H1 (cell line): ENCODE measurements at regions not wholly inside any gene's neighbourhood (a gene's known extent, or its start where the extent isn't known, plus 50 kb on each side); places are given as distances from the start of the nearest gene placed in this dataset.

Source experiments
- CTCF ChIA-PET: fragments of 300-600 bp; sonication (Branson Sonifier 250); formaldehyde crosslinking; loops from one replicate; lab custom pipeline; 2021; ENCODE audit not compliant: partially characterized antibody; lab: Charles Lee
- POLR2A ChIA-PET: fragments of 300-600 bp; sonication (Branson Sonifier 250); formaldehyde crosslinking; loops from one replicate; lab custom pipeline; 2021; ENCODE audit warnings: inconsistent platforms; ENCODE audit not compliant: partially characterized antibody; lab: Charles Lee
- DNase-seq, 2 experiments: peaks; one replicate each; pipeline versions ENCODE4 v3.0.0 to v3.0.0-alpha.2; 2010 to 2022; ENCODE audit warnings: low spot score in 2 of 2, low read depth in 1 of 2, mixed read lengths in 1 of 2
- FAIRE-seq: peaks from 2 replicates; lab custom pipeline; 2011; peaks lifted over from hg19 to GRCh38; lab: Jason Lieb, UNC
- H2AFZ ChIP-seq: 2 replicates; pipeline ENCODE4 v1.8.1; 2012; ENCODE audit warnings: low read length, inconsistent platforms
- H2AK5ac ChIP-seq: 2 replicates; pipeline ENCODE4 v1.6.1; 2013; ENCODE audit warnings: low read depth, low read length
- H2BK120ac ChIP-seq: replicated peaks from 2 replicates; pipeline ENCODE3; 2013; ENCODE audit warnings: low read depth, low read length, inconsistent platforms
- H2BK12ac ChIP-seq: 2 replicates; pipeline ENCODE4 v1.6.1; 2013; ENCODE audit warnings: low read depth, low read length
- H2BK15ac ChIP-seq: 2 replicates; pipeline ENCODE4 v1.6.1; 2013; ENCODE audit warnings: low read length
- H2BK20ac ChIP-seq: 2 replicates; pipeline ENCODE4 v1.6.1; 2013; ENCODE audit warnings: low read length
- H2BK5ac ChIP-seq: 2 replicates; pipeline ENCODE4 v1.6.1; 2013; ENCODE audit warnings: low read depth, low read length
- H3K14ac ChIP-seq: 2 replicates; pipeline ENCODE4 v1.6.1; 2013; ENCODE audit warnings: inconsistent platforms; ENCODE audit not compliant: insufficient read length
- H3K18ac ChIP-seq: 2 replicates; pipeline ENCODE4 v1.6.1; 2013; ENCODE audit warnings: low read length; ENCODE audit errors: extremely low read depth
- H3K23ac ChIP-seq: 2 replicates; pipeline ENCODE4 v1.6.1; 2013; ENCODE audit warnings: inconsistent platforms; ENCODE audit not compliant: insufficient read length
- H3K23me2 ChIP-seq: 2 replicates; pipeline ENCODE4 v1.6.1; 2013; ENCODE audit warnings: low read depth, low read length
- H3K27ac ChIP-seq: 2 replicates; pipeline ENCODE4 v1.6.1; 2011; ENCODE audit warnings: low read depth, low read length, inconsistent platforms
- H3K27me3 ChIP-seq, 4 experiments: replicated peaks in 1 of 4; 1 replicate in 1 of 4; 2 replicates in 3 of 4; pipeline versions ENCODE4 v1.6.1 to v1.8.1; 2011 to 2013; ENCODE audit warnings: low read length in 3 of 4, mild to moderate bottlenecking in 3 of 4, inconsistent platforms in 2 of 4, mixed read lengths in 2 of 4, moderate library complexity in 1 of 4; ENCODE audit not compliant: control insufficient read depth in 3 of 4, insufficient read depth in 3 of 4; ENCODE audit errors: extremely low read depth in 1 of 4
- H3K36me3 ChIP-seq, 4 experiments: 2 replicates each; pipeline versions ENCODE4 v1.6.1 to v1.8.1; 2011 to 2013; ENCODE audit warnings: mild to moderate bottlenecking in 4 of 4, low read length in 3 of 4, moderate library complexity in 2 of 4, control low read depth in 1 of 4, inconsistent platforms in 1 of 4; ENCODE audit not compliant: insufficient read depth in 4 of 4, control insufficient read depth in 2 of 4
- H3K4ac ChIP-seq: replicated peaks from 2 replicates; pipeline ENCODE3; 2013; ENCODE audit warnings: low read length, low read depth, mixed read lengths, inconsistent platforms; ENCODE audit not compliant: insufficient read length
- H3K4me1 ChIP-seq, 4 experiments: replicated peaks in 1 of 4; 1 replicate in 1 of 4; 2 replicates in 3 of 4; pipeline versions ENCODE4 v1.6.1 to v1.8.1; 2011 to 2013; ENCODE audit warnings: low read length in 3 of 4, inconsistent platforms in 2 of 4, mixed read lengths in 1 of 4; ENCODE audit not compliant: insufficient read depth in 4 of 4, control insufficient read depth in 3 of 4
- H3K4me2 ChIP-seq, 2 experiments: 2 replicates each; pipeline versions ENCODE4 v1.6.1 to v1.8.1; 2011 to 2013; ENCODE audit warnings: low read depth in 2 of 2, low read length in 2 of 2, control low read depth in 1 of 2, inconsistent platforms in 1 of 2, mild to moderate bottlenecking in 1 of 2; ENCODE audit not compliant: insufficient read depth in 1 of 2
- H3K4me3 ChIP-seq, 4 experiments: fragments of 200-600, 300-600 bp in 1 of 4; sonication (generic), shearing (Covaris generic), sonication (Bioruptor Twin) in 1 of 4; 2 replicates each; pipeline versions ENCODE4 v1.5.1 to v1.8.1; 2011 to 2016; ENCODE audit warnings: low read length in 4 of 4, low read depth in 3 of 4, control low read depth in 2 of 4, inconsistent platforms in 2 of 4, mild to moderate bottlenecking in 2 of 4, mixed read lengths in 1 of 4, moderate library complexity in 1 of 4; ENCODE audit not compliant: insufficient read depth in 2 of 4; ENCODE audit errors: extremely low read depth in 1 of 4
- H3K56ac ChIP-seq: replicated peaks from 2 replicates; pipeline ENCODE3; 2013; ENCODE audit warnings: low read depth, mild to moderate bottlenecking, mixed read lengths, low read length, inconsistent platforms; ENCODE audit not compliant: insufficient read length
- H3K79me1 ChIP-seq: 2 replicates; pipeline ENCODE4 v1.6.1; 2013; ENCODE audit warnings: low read depth, low read length, control low read depth
- H3K79me2 ChIP-seq, 2 experiments: 2 replicates each; pipeline versions ENCODE4 v1.6.1 to v1.8.1; 2012 to 2013; ENCODE audit warnings: low read length in 2 of 2, mild to moderate bottlenecking in 2 of 2, inconsistent platforms in 1 of 2; ENCODE audit not compliant: insufficient read depth in 2 of 2, control insufficient read depth in 1 of 2
- H3K9ac ChIP-seq, 4 experiments: replicated peaks in 1 of 4; 1 replicate in 1 of 4; 2 replicates in 3 of 4; pipeline versions ENCODE4 v1.6.1 to v1.8.1; 2011 to 2013; ENCODE audit warnings: low read depth in 3 of 4, low read length in 3 of 4, control low read depth in 2 of 4, mild to moderate bottlenecking in 2 of 4, moderate library complexity in 2 of 4, inconsistent platforms in 1 of 4; ENCODE audit errors: extremely low read depth in 1 of 4
- H3K9me3 ChIP-seq, 2 experiments: 2 replicates each; pipeline versions ENCODE4 v1.6.1 to v1.8.1; 2012 to 2013; ENCODE audit warnings: mild to moderate bottlenecking in 2 of 2, moderate library complexity in 2 of 2, control low read depth in 1 of 2, inconsistent platforms in 1 of 2, low read depth in 1 of 2, low read length in 1 of 2, mixed read lengths in 1 of 2; ENCODE audit not compliant: insufficient read depth in 2 of 2
- H4K20me1 ChIP-seq, 2 experiments: replicated peaks in 1 of 2; 2 replicates each; pipeline versions ENCODE3 to v1.8.1; 2011 to 2013; ENCODE audit warnings: inconsistent platforms in 2 of 2, low read length in 2 of 2, mild to moderate bottlenecking in 1 of 2; ENCODE audit not compliant: insufficient read depth in 2 of 2, control insufficient read depth in 1 of 2
- H4K5ac ChIP-seq: 2 replicates; pipeline ENCODE4 v1.6.1; 2013; ENCODE audit warnings: low read length, low read depth, mixed read lengths, inconsistent platforms; ENCODE audit not compliant: insufficient read length
- H4K8ac ChIP-seq: 2 replicates; pipeline ENCODE4 v1.8.0; 2013; ENCODE audit warnings: mild to moderate bottlenecking, moderate library complexity, low read length, inconsistent platforms; ENCODE audit not compliant: insufficient read depth; ENCODE audit errors: extremely low read depth
- H4K91ac ChIP-seq: replicated peaks from 2 replicates; pipeline ENCODE3; 2013; ENCODE audit warnings: low read length, mixed read lengths, inconsistent platforms; ENCODE audit not compliant: insufficient read length
- CHD2 ChIP-seq: IDR thresholded peaks from 2 replicates; pipeline ENCODE4 v1.6.1; 2012; ENCODE audit warnings: low read length, improper control_type of control experiment
- CTCF ChIP-seq, 3 experiments: IDR thresholded peaks; 1 replicate in 2 of 3; 2 replicates in 1 of 3; pipeline versions ENCODE4 v1.5.1 to v1.6.1; 2011; ENCODE audit warnings: low read length in 3 of 3, mild to moderate bottlenecking in 3 of 3, inconsistent platforms in 2 of 3, low read depth in 1 of 3, moderate library complexity in 1 of 3; ENCODE audit not compliant: insufficient read depth in 1 of 3; ENCODE audit errors: control extremely low read depth in 1 of 3
- E2F6 ChIP-seq: IDR thresholded peaks from 2 replicates; pipeline ENCODE4 v1.6.1; 2012; ENCODE audit warnings: inconsistent platforms
- PHF8 ChIP-seq: fragments of 200-600 bp; sonication (generic); conservative IDR thresholded peaks from 2 replicates; pipeline ENCODE4 v1.7.1; 2012; ENCODE audit warnings: low read depth, mild to moderate bottlenecking, inconsistent platforms, low read length, moderate library complexity
- POU5F1 ChIP-seq: IDR thresholded peaks from 2 replicates; pipeline ENCODE4 v1.6.1; 2011; ENCODE audit warnings: low read depth, mild to moderate bottlenecking, low read length, moderate library complexity
- SUZ12 ChIP-seq: fragments of 200-600 bp; sonication (generic); IDR thresholded peaks from 2 replicates; pipeline ENCODE4 v1.6.1; 2012; ENCODE audit warnings: mild to moderate bottlenecking, inconsistent platforms, low read length, moderate library complexity, mixed read lengths
- TBP ChIP-seq: IDR thresholded peaks from 2 replicates; pipeline ENCODE4 v1.6.1; 2011; ENCODE audit warnings: low read depth, low read length, improper control_type of control experiment
- WGBS, 2 experiments: shearing (Covaris generic) in 1 of 2; methylation state at CpG; one replicate each; pipeline versions ENCODE4 v1.1.6 to v1.1.7; 2013 to 2015; ENCODE audit warnings: low lambda C conversion rate in 2 of 2, mixed read lengths in 2 of 2, inconsistent platforms in 1 of 2, low coverage in 1 of 2, missing lambda C conversion rate in 1 of 2; ENCODE audit not compliant: insufficient replicate concordance in 2 of 2, insufficient coverage in 1 of 2, insufficient read length in 1 of 2; ENCODE audit errors: extremely low coverage in 1 of 2, missing lambda C conversion rate in 1 of 2; 5-methylcytosine and 5-hydroxymethylcytosine counted together

- no peak for TF ChIP-seq POU5F1
- no peak for TF ChIP-seq PHF8
- no peak for TF ChIP-seq SUZ12
- TF ChIP-seq CTCF (IDR thresholded peaks at IDR 0.05; ENCODE audit: control extremely low read depth in 1 of 3, insufficient read depth in 1 of 3, low read depth in 1 of 3, low read length in 3 of 3): no peak
- no peak for TF ChIP-seq TBP
- TF ChIP-seq E2F6: no peak
- TF ChIP-seq CHD2: no peak
- H2BK12ac ChIP-seq: no peak overlapping the region
- no peak overlapping the region for H3K4me2 ChIP-seq
- H3K36me3 ChIP-seq: no peaks in the 10 kb centered on the region
- H3K14ac ChIP-seq: no peak overlapping the region
- H4K5ac ChIP-seq: no peak overlapping the region
- H3K9ac ChIP-seq: no peak overlapping the region
- H4K8ac ChIP-seq: no peak overlapping the region
- no peaks in the 10 kb centered on the region for H3K79me2 ChIP-seq
- H2AFZ ChIP-seq: no peak overlapping the region
- H2BK120ac ChIP-seq: no peak overlapping the region
- H3K4ac ChIP-seq: no peak overlapping the region
- POLR2A ChIA-PET: no interaction called here
- DNase-seq (no peak), FAIRE-seq (no peak)
- H4K20me1 ChIP-seq: no peaks in the 10 kb centered on the region
- H3K23me2 ChIP-seq: no peaks in the 10 kb centered on the region; the same call in 1 of the 2 replicates
- no peak overlapping the region for H3K56ac ChIP-seq
- no peaks in the 10 kb centered on the region for H3K27me3 ChIP-seq
- no peak overlapping the region for H3K27ac ChIP-seq
- H3K4me3 ChIP-seq: no peak overlapping the region
- WGBS, 2 experiments: 92% methylated on average over 4 of the region's 4 CpGs; no CpG with 5 or more reads in 1 of the 2 experiments
- H3K23ac ChIP-seq: no peak overlapping the region
- CTCF ChIA-PET: interaction anchor here (0.6 kb wide), 1 partner anchor 307 kb away, joined by 3 read pairs; no protein-coding TSS in a partner anchor
- H2AK5ac ChIP-seq: no peak overlapping the region
- H2BK20ac ChIP-seq: no peak overlapping the region
- no peaks in the 10 kb centered on the region for H3K9me3 ChIP-seq
- H3K4me1 ChIP-seq: no peaks in the 10 kb centered on the region; a peak in 1 of 7 replicates
- H4K91ac ChIP-seq: no peak overlapping the region
- H3K79me1 ChIP-seq: no peaks in the 10 kb centered on the region
- H2BK5ac ChIP-seq: no peak overlapping the region
- no peak overlapping the region for H3K18ac ChIP-seq
- no peak overlapping the region for H2BK15ac ChIP-seq
These were observed 249.4 kb upstream of the TRIB2 start for GRCh38 chr2:12467303-12467702.
